Psoas muscle (tissue), 7 donors: ENCODE measurements at regions not wholly inside any gene's neighbourhood (a gene's known extent, or its start where the extent isn't known, plus 50 kb on each side); places are given as distances from the start of the nearest gene placed in this dataset.

Experiments
- ATAC-seq, 4 donors: fragments of 200-7000 bp; cut with Tn5 transposase; one replicate each; pipeline ENCODE4 v1.9.1; 2020; ENCODE audit warnings: moderate library complexity in 3 of 4, mild to moderate bottlenecking in 2 of 4
- DNase-seq, 2 donors: peaks; one replicate each; pipeline ENCODE4 v3.0.0-alpha.2; 2020
- H3K27ac ChIP-seq: fragments of 200-600 bp; one replicate; pipeline ENCODE4 v1.8.0; 2022
- H3K27me3 ChIP-seq, 3 donors: fragments of 200-600 bp in 1 of 3; one replicate each; pipeline versions ENCODE4 v1.6.1 to v1.8.0; 2013 to 2022; ENCODE audit warnings: low read length in 2 of 3, mild to moderate bottlenecking in 2 of 3, moderate library complexity in 1 of 3; ENCODE audit not compliant: insufficient read depth in 3 of 3
- H3K36me3 ChIP-seq, 2 donors: fragments of 200-600 bp in 1 of 2; one replicate each; pipeline versions ENCODE4 v1.6.1 to v1.8.0; 2013 to 2022; ENCODE audit warnings: low read depth in 1 of 2, mild to moderate bottlenecking in 1 of 2, moderate library complexity in 1 of 2; ENCODE audit not compliant: insufficient read depth in 1 of 2
- H3K4me1 ChIP-seq: fragments of 200-600 bp; one replicate; pipeline ENCODE4 v1.8.0; 2022
- H3K4me3 ChIP-seq: fragments of 200-600 bp; one replicate; pipeline ENCODE4 v1.8.0; 2022; ENCODE audit warnings: mild to moderate bottlenecking
- H3K9me3 ChIP-seq: fragments of 200-600 bp; one replicate; pipeline ENCODE4 v1.8.0; 2022
- WGBS, 3 donors: extraction: QIAGEN DNeasy Blood & Tissue Kit; methylation state at CpG; one replicate each; pipeline versions ENCODE4 v1.1.6 to v1.1.7; 2013; 5-methylcytosine and 5-hydroxymethylcytosine counted together
- intact Hi-C, 2 donors: fragments of 100-400 bp; cut with DNase I; formaldehyde crosslinking; loops; one replicate each; pipeline versions ENCODE4 v1.11.0 to v1.14.2; 2022
- TF ChIP-seq, protein P1 (sequence below): fragments of 200-600 bp; IDR thresholded peaks from one replicate; pipeline ENCODE4 v1.8.0; 2022; ENCODE audit warnings: antibody characterized with exemption
- donor health status: healthy with polysubstance abuse.
- donor health status: DM: no; HTN: no; CAD: no; lungs with moderate emphysema.
- donor health status: Bipolar disorder and iron deficiency.
- donor health status: healthy.
- donor health status: DM: yes; HTN: yes; CAD: no.
- donor health status: DM: no; HTN: no; CAD: no.
- donor health status: DM: yes; HTN: yes; CAD: no.

DNA sequence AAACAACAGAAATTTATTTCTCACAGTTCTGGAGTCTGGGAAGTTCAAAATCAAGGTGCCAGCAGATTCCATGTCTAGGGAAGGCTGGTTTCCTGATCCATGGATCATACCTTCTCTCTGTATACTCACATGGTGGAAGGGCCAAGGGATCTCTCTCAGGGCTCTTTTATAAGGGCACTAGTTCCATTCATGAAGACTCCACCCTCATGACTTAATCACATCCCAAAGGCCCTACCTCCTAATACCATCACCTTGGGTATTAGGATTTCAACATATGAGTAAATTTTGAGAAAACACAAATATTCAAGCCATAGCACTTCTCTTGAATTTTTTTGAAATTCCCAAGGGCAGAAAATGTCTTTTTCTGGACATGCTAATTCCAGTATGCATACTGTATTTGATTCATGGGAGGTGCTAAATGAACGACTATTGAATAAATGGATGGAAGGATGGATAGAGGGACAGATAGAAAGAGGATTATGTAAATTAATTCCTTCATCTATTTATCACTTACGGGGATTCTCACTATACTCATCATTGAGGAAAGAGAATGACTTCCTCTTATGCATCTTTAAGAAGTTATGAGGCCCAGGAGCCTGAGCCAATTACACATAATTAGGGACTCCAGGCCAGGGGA lies 182.8 kb downstream of the NRIP1 start:
- Histone ChIP-seq H3K4me3 (no peak overlapping the region), H3K27ac (no peak overlapping the region)
- WGBS, 3 donors = 89 to 95% (median 92%) methylated on average over 2 of the region's 2 CpGs

DNA sequence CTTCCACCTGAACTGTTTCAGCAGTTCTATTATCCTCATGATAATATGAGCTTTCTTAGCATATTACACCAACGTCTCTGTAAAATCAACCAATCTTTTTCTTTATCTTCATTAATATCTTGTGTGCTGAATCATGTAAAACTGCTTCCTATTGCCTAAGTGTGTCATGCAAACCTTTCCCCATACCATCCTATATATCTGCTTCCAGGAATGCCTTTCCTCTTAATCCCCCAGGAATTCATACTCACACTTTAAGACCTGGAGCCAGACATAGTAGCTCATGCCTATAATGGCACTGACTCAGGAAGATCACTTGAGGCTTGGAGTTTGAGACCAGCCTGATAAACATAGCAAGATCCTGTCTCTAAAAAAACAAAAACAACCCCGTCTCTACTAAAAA lies 183.9 kb downstream of the NRIP1 start:
- TF ChIP-seq, protein P1, sequence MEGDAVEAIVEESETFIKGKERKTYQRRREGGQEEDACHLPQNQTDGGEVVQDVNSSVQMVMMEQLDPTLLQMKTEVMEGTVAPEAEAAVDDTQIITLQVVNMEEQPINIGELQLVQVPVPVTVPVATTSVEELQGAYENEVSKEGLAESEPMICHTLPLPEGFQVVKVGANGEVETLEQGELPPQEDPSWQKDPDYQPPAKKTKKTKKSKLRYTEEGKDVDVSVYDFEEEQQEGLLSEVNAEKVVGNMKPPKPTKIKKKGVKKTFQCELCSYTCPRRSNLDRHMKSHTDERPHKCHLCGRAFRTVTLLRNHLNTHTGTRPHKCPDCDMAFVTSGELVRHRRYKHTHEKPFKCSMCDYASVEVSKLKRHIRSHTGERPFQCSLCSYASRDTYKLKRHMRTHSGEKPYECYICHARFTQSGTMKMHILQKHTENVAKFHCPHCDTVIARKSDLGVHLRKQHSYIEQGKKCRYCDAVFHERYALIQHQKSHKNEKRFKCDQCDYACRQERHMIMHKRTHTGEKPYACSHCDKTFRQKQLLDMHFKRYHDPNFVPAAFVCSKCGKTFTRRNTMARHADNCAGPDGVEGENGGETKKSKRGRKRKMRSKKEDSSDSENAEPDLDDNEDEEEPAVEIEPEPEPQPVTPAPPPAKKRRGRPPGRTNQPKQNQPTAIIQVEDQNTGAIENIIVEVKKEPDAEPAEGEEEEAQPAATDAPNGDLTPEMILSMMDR = no peak
- DNase-seq (no peak), ATAC-seq (no peak)
- Histone ChIP-seq H3K4me1 (no peaks in the 10 kb centered on the region), H3K9me3 (no peaks in the 10 kb centered on the region), H3K27ac (no peak overlapping the region), H3K4me3 (no peak overlapping the region), H3K36me3 (no peaks in the 10 kb centered on the region), H3K27me3 (no peaks in the 10 kb centered on the region)
- 87 to 91% (median 89%) methylated on average over 2 of the region's 2 CpGs for WGBS, 3 donors
- intact Hi-C loops = no loop called here

More for the DNA sequence above, 182.8 kb downstream of the NRIP1 start:
- Histone ChIP-seq H3K36me3 (no peaks in the 10 kb centered on the region), H3K4me1 (no peaks in the 10 kb centered on the region), H3K9me3 (no peaks in the 10 kb centered on the region), H3K27me3 (no peaks in the 10 kb centered on the region)
- DNase-seq = no peak
- TF ChIP-seq, protein P1 = no peak
- ATAC-seq = no peak
- intact Hi-C loops = no loop called here

DNA sequence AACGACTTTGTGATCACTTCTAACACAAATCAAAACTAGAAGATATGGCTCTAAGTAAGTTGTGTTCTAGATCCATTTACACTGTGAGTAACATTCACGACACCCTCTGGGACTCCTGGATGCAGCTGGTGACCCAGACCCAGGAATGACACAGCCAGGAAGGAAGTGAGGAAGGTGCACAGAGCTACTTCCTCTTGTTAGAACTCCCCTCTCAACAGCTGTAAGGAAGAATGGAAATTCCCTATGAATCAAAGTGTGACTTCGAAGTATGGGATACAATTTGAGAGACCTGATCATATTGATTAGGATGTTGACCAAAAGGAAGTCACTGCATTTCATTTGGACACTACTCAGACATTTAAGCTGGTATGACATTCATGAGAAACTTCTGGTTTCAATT lies 185.3 kb downstream of the NRIP1 start:
- no peak for DNase-seq
- no peak for ATAC-seq

DNA sequence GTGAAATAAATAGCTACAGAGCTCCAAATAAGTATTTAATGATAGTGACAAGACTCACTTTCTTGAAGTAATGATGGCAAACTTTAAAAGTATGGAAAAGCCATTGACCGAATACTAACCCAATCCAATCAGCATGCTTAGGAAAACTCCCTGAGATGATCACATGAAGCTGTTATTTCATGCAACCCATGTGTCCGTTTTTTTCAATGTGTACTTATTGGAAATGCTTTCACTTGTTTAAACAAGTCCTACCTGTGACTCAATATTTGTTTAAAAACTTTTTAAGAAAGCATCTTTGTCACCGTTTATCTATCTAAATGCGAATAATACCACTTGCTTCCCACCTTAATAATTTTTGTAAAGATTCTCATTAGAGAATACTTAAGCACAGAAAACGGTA lies 185.8 kb downstream of the NRIP1 start:
- WGBS, 3 donors = 71 to 86% (median 85%) methylated on average over 5 of the region's 5 CpGs
- TF ChIP-seq, protein P1 = no peak
- DNase-seq = no peak
- H3K9me3 ChIP-seq = no peaks in the 10 kb centered on the region
- H3K4me3 ChIP-seq = no peak overlapping the region
- no peaks in the 10 kb centered on the region for H3K4me1 ChIP-seq
- no peaks in the 10 kb centered on the region for H3K27me3 ChIP-seq
- intact Hi-C loops = no loop called here
- no peaks in the 10 kb centered on the region for H3K36me3 ChIP-seq
- ATAC-seq = no peak
- H3K27ac ChIP-seq = no peak overlapping the region

More for the DNA sequence above, 185.3 kb downstream of the NRIP1 start:
- H3K4me3 ChIP-seq = no peak overlapping the region
- TF ChIP-seq, protein P1 = no peak
- intact Hi-C loops = no loop called here
- no peaks in the 10 kb centered on the region for H3K27me3 ChIP-seq
- no peaks in the 10 kb centered on the region for H3K4me1 ChIP-seq
- H3K36me3 ChIP-seq = no peaks in the 10 kb centered on the region
- no peak overlapping the region for H3K27ac ChIP-seq
- WGBS, 3 donors = 61 to 70% (median 63%) methylated on average over 3 of the region's 3 CpGs
- no peaks in the 10 kb centered on the region for H3K9me3 ChIP-seq
